H9 (cell line): ENCODE measurements at regions not wholly inside any gene's neighbourhood (a gene's known extent, or its start where the extent isn't known, plus 50 kb on each side); places are given as distances from the start of the nearest gene placed in this dataset.

Experiments used
- DNase-seq: peaks from one replicate; pipeline ENCODE4 v3.0.0-alpha.2; 2017
- H2AFZ ChIP-seq: one replicate; pipeline ENCODE4 v1.6.1; 2013; ENCODE audit warnings: mild to moderate bottlenecking, low read length, control low read depth, moderate library complexity
- H2AK5ac ChIP-seq: 2 replicates; pipeline ENCODE4 v1.6.1; 2013; ENCODE audit warnings: low read length, control low read depth, mixed read lengths; ENCODE audit not compliant: insufficient read length
- H2BK120ac ChIP-seq: one replicate; pipeline ENCODE4 v1.6.1; 2013; ENCODE audit warnings: low read depth, mild to moderate bottlenecking, low read length, control low read depth, inconsistent platforms; ENCODE audit not compliant: poor library complexity, severe bottlenecking
- H2BK12ac ChIP-seq: 2 replicates; pipeline ENCODE4 v1.6.1; 2013; ENCODE audit warnings: low read length, control low read depth, mixed read lengths, low read depth; ENCODE audit not compliant: insufficient read length
- H2BK15ac ChIP-seq: 2 replicates; pipeline ENCODE4 v1.6.1; 2013; ENCODE audit warnings: low read depth, low read length, control low read depth
- H2BK20ac ChIP-seq: one replicate; pipeline ENCODE4 v1.6.1; 2013; ENCODE audit warnings: low read depth, mild to moderate bottlenecking, low read length, control low read depth, inconsistent platforms; ENCODE audit not compliant: poor library complexity, severe bottlenecking
- H2BK5ac ChIP-seq: 2 replicates; pipeline ENCODE4 v1.6.1; 2013; ENCODE audit warnings: low read length, control low read depth, mixed read lengths; ENCODE audit not compliant: insufficient read length
- H3K14ac ChIP-seq: 2 replicates; pipeline ENCODE4 v1.6.1; 2013; ENCODE audit warnings: low read length, control low read depth; ENCODE audit not compliant: insufficient read depth
- H3K18ac ChIP-seq: 2 replicates; pipeline ENCODE4 v1.6.1; 2013; ENCODE audit warnings: low read depth, mild to moderate bottlenecking, mixed read lengths, low read length, control low read depth; ENCODE audit not compliant: insufficient read length
- H3K23ac ChIP-seq: 2 replicates; pipeline ENCODE4 v1.6.1; 2013; ENCODE audit warnings: low read length, control low read depth, mixed read lengths, low read depth; ENCODE audit not compliant: insufficient read length
- H3K23me2 ChIP-seq: 2 replicates; pipeline ENCODE4 v1.6.1; 2013; ENCODE audit warnings: low read depth, mild to moderate bottlenecking, mixed read lengths, low read length, control low read depth; ENCODE audit not compliant: insufficient read length, poor library complexity, severe bottlenecking
- H3K27ac ChIP-seq: 2 replicates; pipeline ENCODE4 v1.5.1; 2013; ENCODE audit warnings: low read length, control low read depth, mixed read lengths, low read depth; ENCODE audit not compliant: insufficient read length
- H3K27me3 ChIP-seq: 2 replicates; pipeline ENCODE4 v1.6.1; 2013; ENCODE audit warnings: low read length, control low read depth, inconsistent platforms; ENCODE audit not compliant: insufficient read depth
- H3K4ac ChIP-seq: 2 replicates; pipeline ENCODE4 v1.6.1; 2013; ENCODE audit warnings: low read depth, mild to moderate bottlenecking, control low read depth, inconsistent platforms, low read length, moderate library complexity
- H3K4me1 ChIP-seq: 2 replicates; pipeline ENCODE4 v1.6.1; 2013; ENCODE audit warnings: low read length, control low read depth, inconsistent platforms; ENCODE audit not compliant: insufficient read depth
- H3K4me2 ChIP-seq: 2 replicates; pipeline ENCODE4 v1.6.1; 2013; ENCODE audit warnings: low read length, control low read depth, mixed read lengths; ENCODE audit not compliant: insufficient read length, insufficient read depth
- H3K56ac ChIP-seq: 2 replicates; pipeline ENCODE4 v1.6.1; 2013; ENCODE audit warnings: low read depth, mild to moderate bottlenecking, mixed read lengths, low read length, control low read depth; ENCODE audit not compliant: insufficient read length
- H3K79me1 ChIP-seq: 2 replicates; pipeline ENCODE4 v1.6.1; 2013; ENCODE audit warnings: low read depth, mild to moderate bottlenecking, moderate library complexity, low read length, control low read depth, inconsistent platforms; ENCODE audit not compliant: insufficient read depth, poor library complexity, severe bottlenecking
- H3K79me2 ChIP-seq: 2 replicates; pipeline ENCODE4 v1.6.1; 2013; ENCODE audit warnings: low read length, control low read depth, inconsistent platforms; ENCODE audit not compliant: insufficient read depth
- H3K9ac ChIP-seq: 2 replicates; pipeline ENCODE4 v1.6.1; 2013; ENCODE audit warnings: low read length, control low read depth, mixed read lengths; ENCODE audit not compliant: insufficient read length; ENCODE audit errors: extremely low read depth
- H3K9me3 ChIP-seq: one replicate; pipeline ENCODE4 v1.6.1; 2013; ENCODE audit warnings: low read depth, low read length, inconsistent platforms; ENCODE audit not compliant: control insufficient read depth
- H3T11ph ChIP-seq: one replicate; pipeline ENCODE4 v1.6.1; 2013; ENCODE audit warnings: mild to moderate bottlenecking, low read length, control low read depth, inconsistent platforms
- H4K20me1 ChIP-seq: one replicate; pipeline ENCODE4 v1.6.1; 2013; ENCODE audit not compliant: control insufficient read depth, insufficient read length, insufficient read depth
- H4K5ac ChIP-seq: 2 replicates; pipeline ENCODE4 v1.6.1; 2013; ENCODE audit warnings: low read depth, mild to moderate bottlenecking, mixed read lengths, low read length, control low read depth; ENCODE audit not compliant: insufficient read length
- H4K8ac ChIP-seq: replicated peaks from 2 replicates; pipeline ENCODE4 v1.6.1; 2013; ENCODE audit warnings: low read length, control low read depth, mixed read lengths, low read depth; ENCODE audit not compliant: insufficient read length
- H4K91ac ChIP-seq: 2 replicates; pipeline ENCODE4 v1.6.1; 2013; ENCODE audit warnings: low read depth, mild to moderate bottlenecking, moderate library complexity, mixed read lengths, low read length, control low read depth; ENCODE audit not compliant: insufficient read length
- H3K27ac Mint-ChIP-seq, 3 experiments: 2 replicates in 2 of 3; 3 replicates in 1 of 3; pipeline ENCODE4 v1.8.0; 2020 to 2021; ENCODE audit warnings: mixed read lengths in 3 of 3, mild to moderate bottlenecking in 1 of 3, moderate library complexity in 1 of 3
- H3K27me3 Mint-ChIP-seq: 2 replicates; pipeline ENCODE4 v1.8.0; 2021; ENCODE audit warnings: low read depth, mild to moderate bottlenecking, moderate library complexity, mixed read lengths
- H3K36me3 Mint-ChIP-seq, 3 experiments: 2 replicates in 2 of 3; 3 replicates in 1 of 3; pipeline ENCODE4 v1.8.0; 2020 to 2021; ENCODE audit warnings: low read depth in 3 of 3, mixed read lengths in 3 of 3; ENCODE audit not compliant: insufficient read depth in 1 of 3
- H3K4me1 Mint-ChIP-seq, 2 experiments: 2 replicates each; pipeline ENCODE4 v1.8.0; 2020; ENCODE audit warnings: mixed read lengths in 2 of 2
- H3K4me3 Mint-ChIP-seq, 2 experiments: 2 replicates in 1 of 2; 3 replicates in 1 of 2; pipeline ENCODE4 v1.8.0; 2020 to 2021; ENCODE audit warnings: mild to moderate bottlenecking in 2 of 2, mixed read lengths in 2 of 2, moderate library complexity in 1 of 2
- H3K9me3 Mint-ChIP-seq, 2 experiments: 2 replicates in 1 of 2; 3 replicates in 1 of 2; pipeline ENCODE4 v1.8.0; 2020; ENCODE audit warnings: mild to moderate bottlenecking in 2 of 2, mixed read lengths in 2 of 2, moderate library complexity in 1 of 2
- WGBS: extraction: QIAGEN DNeasy Blood & Tissue Kit; methylation state at CpG from one replicate; pipeline ENCODE4 v1.1.7; 2013; ENCODE audit warnings: missing lambda C conversion rate, low lambda C conversion rate, mixed read lengths; ENCODE audit not compliant: insufficient read length; ENCODE audit errors: extremely low coverage; 5-methylcytosine and 5-hydroxymethylcytosine counted together
- TF ChIP-seq, protein P1 (sequence below): fragments of 200-600 bp; sonication (generic); conservative IDR thresholded peaks from 3 replicates; pipeline ENCODE4 v1.8.0; 2021; ENCODE audit warnings: antibody characterized with exemption, mild to moderate bottlenecking

DNA sequence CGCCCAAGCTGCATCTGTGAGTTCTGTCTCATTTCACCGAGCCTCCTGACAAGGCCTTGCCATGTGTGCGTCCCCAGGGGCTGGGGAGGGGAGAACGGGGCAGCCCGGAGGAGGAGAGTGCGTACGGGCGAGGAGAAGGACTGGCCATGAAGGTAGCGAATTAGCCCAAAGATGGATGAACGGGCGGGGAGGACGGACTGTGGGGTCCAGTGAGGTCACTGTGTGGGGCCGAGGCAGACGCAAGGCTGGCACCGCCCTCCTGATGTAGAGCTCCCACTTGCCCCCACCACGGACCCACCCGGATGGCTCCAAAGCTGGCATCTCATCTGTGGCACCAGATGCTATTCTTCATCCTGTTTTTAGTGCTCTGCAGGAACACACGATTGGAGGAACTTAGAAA is 330.4 kb downstream of the AJAP1 start:
- Histone ChIP-seq H4K8ac (no peak overlapping the region), H2BK5ac (no peak overlapping the region), H3K56ac (no peak overlapping the region), H3K27ac (no peak overlapping the region), H2BK120ac (no peak overlapping the region), H4K91ac (no peak overlapping the region), H3K14ac (no peak overlapping the region; the same call in 1 of the 2 replicates), H3K23ac (no peak overlapping the region), H3K79me1 (no peaks in the 10 kb centered on the region), H2BK15ac (no peak overlapping the region), H2BK20ac (no peak overlapping the region), H3K4me2 (no peak overlapping the region), H3K18ac (no peak overlapping the region), H3K9ac (no peak overlapping the region), H3K23me2 (no peaks in the 10 kb centered on the region), H3T11ph (no peak overlapping the region), H2BK12ac (no peak overlapping the region), H2AK5ac (no peak overlapping the region), H3K4ac (no peak overlapping the region), H2AFZ (no peak overlapping the region), H3K9me3 (no peaks in the 10 kb centered on the region), H3K79me2 (no peaks in the 10 kb centered on the region), H3K4me1 (peaks cover 2% of the 10 kb centered on the region; the same call in 1 of the 2 replicates), H4K20me1 (no peaks in the 10 kb centered on the region), H4K5ac (no peak overlapping the region), H3K27me3 (no peaks in the 10 kb centered on the region)
- H3K9me3 Mint-ChIP-seq: peaks cover 2 to 3% of the 10 kb centered on the region in 2 experiments; a peak in 2 of 5 replicates
- WGBS: no CpG with 5 or more reads among the region's 18 CpGs
- no peak overlapping the region for H3K27ac Mint-ChIP-seq
- H3K27me3 Mint-ChIP-seq: peaks cover 18% of the 10 kb centered on the region
- H3K4me1 Mint-ChIP-seq: peaks cover 0 to 21% of the 10 kb centered on the region in 2 experiments; a peak in 2 of 4 replicates
- no peak for DNase-seq
- no peaks in the 10 kb centered on the region for H3K36me3 Mint-ChIP-seq
- peak overlapping the region in 1 of 2 experiments; percentile 12; a peak in 1 of 5 replicates for H3K4me3 Mint-ChIP-seq
- TF ChIP-seq, protein P1, sequence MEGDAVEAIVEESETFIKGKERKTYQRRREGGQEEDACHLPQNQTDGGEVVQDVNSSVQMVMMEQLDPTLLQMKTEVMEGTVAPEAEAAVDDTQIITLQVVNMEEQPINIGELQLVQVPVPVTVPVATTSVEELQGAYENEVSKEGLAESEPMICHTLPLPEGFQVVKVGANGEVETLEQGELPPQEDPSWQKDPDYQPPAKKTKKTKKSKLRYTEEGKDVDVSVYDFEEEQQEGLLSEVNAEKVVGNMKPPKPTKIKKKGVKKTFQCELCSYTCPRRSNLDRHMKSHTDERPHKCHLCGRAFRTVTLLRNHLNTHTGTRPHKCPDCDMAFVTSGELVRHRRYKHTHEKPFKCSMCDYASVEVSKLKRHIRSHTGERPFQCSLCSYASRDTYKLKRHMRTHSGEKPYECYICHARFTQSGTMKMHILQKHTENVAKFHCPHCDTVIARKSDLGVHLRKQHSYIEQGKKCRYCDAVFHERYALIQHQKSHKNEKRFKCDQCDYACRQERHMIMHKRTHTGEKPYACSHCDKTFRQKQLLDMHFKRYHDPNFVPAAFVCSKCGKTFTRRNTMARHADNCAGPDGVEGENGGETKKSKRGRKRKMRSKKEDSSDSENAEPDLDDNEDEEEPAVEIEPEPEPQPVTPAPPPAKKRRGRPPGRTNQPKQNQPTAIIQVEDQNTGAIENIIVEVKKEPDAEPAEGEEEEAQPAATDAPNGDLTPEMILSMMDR: no peak
